HG02678 (cell line): ENCODE measurements at regions not wholly inside any gene's neighbourhood (a gene's known extent, or its start where the extent isn't known, plus 50 kb on each side); places are given as distances from the start of the nearest gene placed in this dataset.

ENCODE experiments used
- ATAC-seq: cut with Tn5 transposase; IDR thresholded peaks from one replicate; pipeline ENCODE4 v1.9.1; 2021; ENCODE audit warnings: mild to moderate bottlenecking, moderate library complexity; ENCODE audit not compliant: unreplicated experiment

GRCh38 chr1:80961464-80962190 is 839.1 kb upstream of the ADGRL2 start:
- ATAC-seq, result no peak

- ATAC-seq, result no peak
Measured at GRCh38 chr1:80933346-80933745, 867.4 kb upstream of the ADGRL2 start.

GRCh38 chr1:80931178-80931577 is 869.6 kb upstream of the ADGRL2 start:
- no peak for ATAC-seq

GRCh38 chr1:80929868-80930508 is 870.7 kb upstream of the ADGRL2 start:
- ATAC-seq, result no peak

GRCh38 chr1:80926531-80926930 is 874.2 kb upstream of the ADGRL2 start:
- no peak for ATAC-seq

- no peak for ATAC-seq
Measured at GRCh38 chr1:80925130-80925805, 875.5 kb upstream of the ADGRL2 start.

GRCh38 chr1:80924290-80924689 is 876.4 kb upstream of the ADGRL2 start:
- no peak for ATAC-seq

- ATAC-seq, result no peak
Measured at GRCh38 chr1:80922906-80923305, 877.8 kb upstream of the ADGRL2 start.

GRCh38 chr1:80919426-80919825 is 881.3 kb upstream of the ADGRL2 start:
- no peak for ATAC-seq

- no peak for ATAC-seq
Measured at GRCh38 chr1:80918380-80918779, 882.4 kb upstream of the ADGRL2 start.

- ATAC-seq, result no peak
Measured at GRCh38 chr1:80917826-80918225, 882.9 kb upstream of the ADGRL2 start.

GRCh38 chr1:80917225-80917624 is 883.5 kb upstream of the ADGRL2 start:
- no peak for ATAC-seq

GRCh38 chr1:80915491-80915890 is 885.2 kb upstream of the ADGRL2 start:
- ATAC-seq, result no peak

- no peak for ATAC-seq
Measured at GRCh38 chr1:80910426-80910825, 890.3 kb upstream of the ADGRL2 start.

- ATAC-seq, result no peak
Measured at GRCh38 chr1:80909172-80909784, 891.5 kb upstream of the ADGRL2 start.

GRCh38 chr1:80896781-80897356 is 903.9 kb upstream of the ADGRL2 start:
- ATAC-seq, result no peak

GRCh38 chr1:80894921-80895320 is 905.8 kb upstream of the ADGRL2 start:
- ATAC-seq, result no peak

GRCh38 chr1:80893115-80893514 is 907.6 kb upstream of the ADGRL2 start:
- no peak for ATAC-seq

GRCh38 chr1:80892539-80892938 is 908.2 kb upstream of the ADGRL2 start:
- no peak for ATAC-seq

- no peak for ATAC-seq
Measured at GRCh38 chr1:80891871-80892270, 908.9 kb upstream of the ADGRL2 start.

GRCh38 chr1:80882553-80882952 is 918.2 kb upstream of the ADGRL2 start:
- no peak for ATAC-seq
